NCI-H1436 treated with DMSO at 0.1 percent for 48 hours (cell line): ENCODE measurements at regions not wholly inside any gene's neighbourhood (a gene's known extent, or its start where the extent isn't known, plus 50 kb on each side); places are given as distances from the start of the nearest gene placed in this dataset.

Source experiments
- DNase-seq: peaks from one replicate; lab custom pipeline; 2025; lab: John Stamatoyannopoulos, UW

DNA sequence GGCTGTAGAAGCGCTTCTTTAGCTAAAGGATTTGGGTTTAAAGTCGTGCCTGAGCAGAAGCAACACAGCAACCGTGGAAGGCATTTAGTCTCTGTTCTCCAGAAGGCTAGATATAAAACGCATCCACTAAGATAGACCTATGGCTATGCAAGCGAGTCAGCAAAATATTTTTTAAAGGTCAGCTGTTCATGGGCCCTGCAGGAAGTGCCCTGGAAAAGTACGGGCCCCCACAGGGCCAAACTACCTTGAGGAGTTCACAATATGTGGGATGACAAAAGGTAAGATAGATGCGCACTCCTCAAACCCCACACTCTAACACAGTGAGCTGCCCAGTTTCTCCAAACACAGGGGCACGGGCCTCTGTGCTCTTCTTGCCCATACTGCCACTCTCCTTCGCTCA, 261.6 kb downstream of the VPS13C start:
- no peak for DNase-seq

DNA sequence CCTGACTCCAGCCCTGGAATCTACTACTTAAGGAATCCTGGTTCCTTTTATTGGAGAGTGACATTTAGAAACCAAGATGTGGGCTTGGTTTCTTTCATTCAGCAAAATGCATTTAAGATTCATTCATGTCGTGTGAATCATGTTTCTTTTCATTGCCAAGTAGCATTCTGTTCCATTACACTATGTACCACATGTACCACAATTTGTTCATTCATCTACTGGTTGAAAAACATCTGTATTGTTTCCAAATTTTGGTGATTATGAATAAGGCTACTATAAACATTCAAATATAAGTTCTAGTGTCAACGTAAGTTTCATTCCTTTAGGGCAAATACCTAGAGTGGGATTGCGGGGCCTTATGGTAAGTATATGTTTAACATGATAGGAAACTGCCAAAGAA, 264.2 kb downstream of the VPS13C start:
- no peak for DNase-seq

DNA sequence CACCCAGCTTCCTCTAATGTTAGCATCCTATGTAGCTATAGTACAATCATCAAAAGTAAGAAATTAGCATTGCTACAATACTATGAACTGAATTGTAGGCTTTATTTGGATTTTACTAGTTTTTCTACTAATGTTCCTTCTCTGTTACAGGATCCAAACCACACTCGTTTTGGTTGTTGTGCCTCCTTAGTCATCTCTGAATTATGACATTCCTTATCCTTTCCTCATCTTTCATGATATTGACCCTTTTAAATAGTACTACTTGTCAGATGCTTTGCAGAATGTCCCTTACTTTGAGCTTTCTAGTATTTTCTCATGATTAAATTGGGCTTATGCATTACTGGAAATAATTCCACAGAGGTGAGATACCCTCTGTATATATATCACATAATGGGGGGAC, 265.4 kb downstream of the VPS13C start:
- no peak for DNase-seq

DNA sequence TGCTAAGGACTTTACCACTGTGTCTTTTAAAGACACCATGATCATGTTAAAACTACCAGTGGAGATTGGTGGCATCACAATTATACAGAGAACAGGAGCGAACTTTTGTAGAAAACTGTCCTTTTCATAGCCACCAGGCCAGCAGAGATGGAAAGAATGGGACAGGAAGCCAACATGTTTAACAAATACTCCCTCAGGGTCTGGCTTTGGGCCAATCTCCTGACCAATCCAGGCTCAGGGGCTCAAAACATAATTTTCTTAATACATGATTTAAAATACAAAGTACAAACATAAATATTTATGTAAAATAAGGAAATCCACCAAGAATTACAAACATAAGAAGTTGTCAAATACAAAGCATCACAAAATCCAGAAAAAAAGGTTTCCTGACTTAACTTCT, 266.0 kb downstream of the VPS13C start:
- DNase-seq = no peak

DNA sequence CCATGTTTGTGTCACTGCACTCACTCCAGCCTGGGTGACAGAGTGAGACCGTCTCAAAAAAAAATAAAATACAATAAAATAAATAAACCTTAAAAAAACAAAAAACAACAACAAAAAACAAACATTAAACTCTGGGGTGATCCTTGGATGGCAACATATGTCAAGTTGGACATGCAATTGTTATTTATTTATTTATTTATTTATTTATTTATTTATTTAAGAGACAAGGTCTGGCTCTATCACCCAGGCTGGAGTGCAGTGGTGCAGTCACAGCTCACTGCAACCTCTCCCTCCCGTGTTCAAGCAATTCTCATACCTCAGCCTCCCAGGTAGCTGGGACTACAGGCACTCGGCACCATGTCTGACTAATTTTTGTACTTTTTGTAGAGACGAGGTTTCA, 275.5 kb downstream of the VPS13C start:
- DNase-seq = no peak

DNA sequence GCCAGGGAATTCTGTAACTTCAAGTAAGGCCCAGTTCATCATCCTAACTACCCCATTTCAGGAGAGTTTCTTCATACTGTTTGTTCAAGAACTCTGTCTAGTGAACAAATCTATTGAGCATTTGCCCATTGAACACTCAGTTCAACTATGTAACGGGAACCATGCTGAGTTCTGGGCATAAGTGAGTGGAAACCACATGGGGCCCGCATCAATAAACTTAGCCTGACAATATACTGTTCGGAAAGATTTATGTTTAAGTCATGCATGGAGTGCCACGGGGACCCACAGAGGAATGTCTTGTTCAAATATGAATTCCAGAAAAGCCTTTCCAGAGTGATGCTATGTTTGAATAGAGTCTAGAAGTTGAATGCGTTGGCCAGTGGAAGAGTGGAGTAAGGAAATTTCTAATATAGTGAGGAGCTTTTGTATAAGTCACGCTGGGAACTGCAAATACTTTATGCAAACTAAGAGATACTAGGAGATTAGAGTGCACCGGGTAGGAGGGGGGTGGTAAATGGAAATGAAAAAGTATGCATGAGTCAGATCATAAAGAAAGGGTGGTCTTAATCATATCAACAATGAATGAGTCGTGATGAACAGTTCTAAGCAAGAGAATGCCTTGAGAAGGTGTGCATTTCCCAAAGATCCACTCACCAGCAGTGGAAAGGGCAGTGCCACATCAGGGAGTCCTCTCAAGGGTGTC, 279.8 kb downstream of the VPS13C start:
- DNase-seq = no peak

DNA sequence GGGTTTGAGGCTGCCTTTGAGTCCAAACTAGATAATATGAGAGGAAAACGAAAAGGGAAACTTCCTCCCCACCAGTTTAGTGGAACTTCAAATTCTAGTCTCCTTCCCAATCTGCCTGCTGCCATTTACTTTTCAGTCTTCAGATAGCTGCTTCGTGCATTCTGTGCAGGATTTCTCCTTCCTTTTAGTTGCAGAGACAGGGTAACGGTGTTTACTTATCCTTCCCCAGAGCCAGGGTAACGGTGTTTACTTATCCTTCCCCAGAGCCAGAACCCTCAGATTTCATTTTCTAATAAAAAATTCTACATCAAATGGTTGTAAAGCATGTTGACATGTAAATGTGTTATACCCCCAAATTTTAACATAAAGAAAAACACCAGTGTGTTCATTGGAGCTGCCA, 282.6 kb downstream of the VPS13C start:
- no peak for DNase-seq

DNA sequence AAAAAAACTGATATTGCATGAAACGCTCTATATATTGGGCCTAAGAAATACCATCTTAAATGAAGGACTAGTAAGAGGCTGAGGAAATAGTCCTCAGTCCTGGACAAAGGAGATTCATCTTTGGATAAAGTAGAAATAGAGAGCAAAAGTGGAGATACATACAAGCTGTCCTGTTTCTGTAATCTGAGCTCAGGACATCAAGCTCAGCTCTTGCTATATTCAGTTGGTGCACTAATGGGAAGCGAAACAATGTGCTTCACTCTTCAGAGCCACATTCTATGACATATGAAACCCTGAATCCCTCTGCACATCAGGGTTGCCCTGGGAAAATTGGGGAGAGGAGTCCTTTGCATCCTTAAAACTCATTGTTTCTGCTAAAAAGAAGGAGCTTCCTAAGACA, 290.7 kb downstream of the VPS13C start:
- DNase-seq = no peak

DNA sequence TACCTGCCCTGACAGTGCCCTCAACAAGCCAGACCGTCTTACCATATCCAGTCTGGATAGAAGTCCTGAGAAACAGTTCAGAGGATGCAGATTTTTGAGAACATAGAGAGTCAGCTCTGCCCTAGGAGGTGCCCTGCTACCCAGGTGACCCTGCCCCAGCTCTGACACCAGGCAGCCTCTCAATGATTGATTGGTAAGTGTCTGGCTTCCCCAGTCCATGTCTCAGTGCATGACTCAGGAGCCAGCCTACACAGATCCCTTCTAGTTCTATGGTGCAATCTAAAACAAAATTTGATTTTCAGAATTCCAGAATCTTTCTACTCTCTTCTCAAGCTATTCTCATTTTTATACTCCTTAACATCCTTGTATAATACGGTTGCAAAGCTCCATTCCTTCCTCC, 292.1 kb downstream of the VPS13C start:
- DNase-seq = no peak

DNA sequence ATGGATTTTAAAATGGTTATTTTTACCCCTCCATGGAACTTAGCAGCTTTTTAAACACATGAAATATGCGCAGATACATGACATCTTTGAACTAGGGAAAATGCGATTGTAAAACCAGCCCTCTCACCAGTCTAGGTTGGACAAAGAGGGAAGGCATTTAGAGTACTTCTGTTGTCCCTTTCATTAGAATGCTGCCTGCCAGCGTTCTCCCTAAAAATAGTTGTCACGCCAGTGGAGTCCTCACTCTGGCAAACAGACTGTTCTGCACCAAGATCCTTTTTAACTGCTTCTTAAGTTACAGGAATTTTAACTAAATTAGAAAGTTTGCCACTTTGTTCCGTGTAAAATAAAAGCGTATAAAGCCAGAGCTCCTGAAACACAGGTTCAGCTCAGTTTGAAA, 295.3 kb downstream of the VPS13C start:
- DNase-seq = no peak

DNA sequence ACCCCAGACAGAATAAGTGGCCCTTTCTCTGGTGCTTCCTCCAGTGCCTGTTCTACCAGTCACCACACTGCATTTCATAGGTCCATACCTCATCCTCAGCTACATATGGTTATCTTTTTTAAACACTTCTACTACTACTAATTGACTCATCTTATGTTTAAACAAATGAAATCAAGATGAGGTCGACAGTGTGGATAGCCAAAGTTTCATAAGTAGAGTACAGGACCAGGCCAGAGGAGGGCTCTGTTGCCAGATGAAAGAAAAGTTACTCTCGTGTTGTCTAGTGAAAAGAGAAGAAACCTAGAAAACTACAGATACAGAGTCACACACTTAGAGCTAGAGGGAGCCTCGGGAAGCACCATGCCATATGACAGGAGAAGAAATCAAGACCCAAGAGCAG, 296.1 kb downstream of the VPS13C start:
- DNase-seq = no peak

DNA sequence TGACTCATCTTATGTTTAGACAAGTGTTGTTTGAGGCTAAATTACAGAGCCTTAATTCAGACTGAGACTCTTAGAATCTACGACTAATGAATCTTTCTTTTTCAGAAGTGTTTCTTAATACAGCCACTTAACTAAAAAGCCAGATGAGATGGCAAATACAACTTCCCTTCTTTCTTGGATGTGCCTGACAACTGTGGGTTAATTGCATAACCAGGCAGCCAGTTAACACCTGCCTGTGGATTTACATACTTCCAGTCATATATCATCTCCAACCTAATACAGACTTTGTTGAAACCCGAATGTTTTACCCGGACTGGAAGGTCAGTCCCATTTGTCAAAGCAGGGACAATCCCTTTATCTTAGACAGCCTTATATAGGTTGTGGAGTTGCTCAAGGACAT, 297.6 kb downstream of the VPS13C start:
- DNase-seq = no peak

DNA sequence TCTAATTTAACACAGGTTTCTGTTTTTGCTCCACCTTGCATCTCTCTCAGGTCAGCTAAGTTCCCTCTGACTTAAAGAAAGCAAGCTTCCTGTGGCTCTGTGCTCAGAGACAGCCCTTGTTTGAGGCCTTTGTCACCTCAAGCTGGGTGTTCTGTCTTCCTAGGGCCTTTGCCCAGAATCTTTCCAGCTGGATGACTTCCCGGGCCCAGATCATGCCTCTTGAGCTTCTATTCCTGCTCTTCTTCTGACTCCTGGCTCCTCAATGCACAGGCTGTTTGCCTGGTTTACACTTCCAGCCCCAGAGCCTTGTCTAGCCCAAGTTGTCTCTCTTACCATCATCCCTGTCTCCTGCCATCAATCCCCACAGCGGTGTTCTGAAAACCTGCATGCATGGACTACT, 300.6 kb downstream of the VPS13C start:
- DNase-seq = no peak

DNA sequence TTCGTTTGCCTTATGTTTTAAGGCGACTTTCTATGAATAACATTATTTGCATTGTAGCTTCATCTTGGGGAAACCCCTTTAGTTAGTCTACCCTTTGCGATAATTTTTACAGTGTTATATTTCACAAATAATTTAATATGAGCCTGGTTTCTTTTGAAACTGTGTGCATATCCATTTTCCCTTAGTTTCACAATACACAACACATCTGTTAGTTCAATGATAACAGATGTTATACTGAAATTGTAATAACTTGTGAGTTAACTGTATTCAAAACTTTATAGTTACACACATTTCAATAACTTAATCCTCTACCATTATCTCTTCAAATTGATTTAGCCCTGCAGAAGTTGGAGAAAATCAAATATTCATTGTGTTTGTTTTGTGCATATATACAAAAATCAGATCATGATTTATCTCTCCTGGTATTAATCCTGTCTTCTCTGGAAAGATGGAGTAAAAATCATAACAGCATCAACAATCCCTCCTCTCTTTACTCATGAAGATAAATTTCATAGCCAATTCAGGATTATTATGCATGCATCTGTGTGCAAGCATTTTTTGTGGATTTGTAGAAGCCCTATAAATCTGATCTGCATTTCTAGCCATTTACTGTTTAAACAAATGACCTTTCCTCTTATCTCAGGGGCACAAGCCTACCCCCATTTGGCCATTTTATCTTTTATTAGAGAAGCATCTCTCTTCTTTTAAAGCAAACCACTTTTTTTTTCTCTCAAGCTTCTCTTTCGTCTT, 304.0 kb downstream of the VPS13C start:
- DNase-seq = no peak

DNA sequence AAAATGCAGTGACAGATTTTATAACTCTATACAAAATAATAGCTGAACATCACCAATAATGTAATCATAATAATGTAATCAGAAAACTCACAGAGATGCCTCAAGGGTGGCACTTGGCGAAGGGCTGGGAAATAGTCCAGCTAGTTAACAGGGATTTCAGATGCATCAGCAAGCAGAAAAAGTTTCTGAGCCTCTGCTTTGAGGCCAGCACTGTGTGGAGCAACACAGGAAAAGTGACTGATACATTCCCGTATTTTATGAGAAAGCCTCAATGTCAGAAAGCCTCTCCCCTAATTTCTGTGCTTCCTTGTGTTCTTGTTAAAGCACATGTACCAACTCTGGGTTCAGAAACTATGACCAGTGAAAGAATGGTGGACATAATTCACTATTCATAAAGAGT, 304.8 kb downstream of the VPS13C start:
- DNase-seq = no peak

DNA sequence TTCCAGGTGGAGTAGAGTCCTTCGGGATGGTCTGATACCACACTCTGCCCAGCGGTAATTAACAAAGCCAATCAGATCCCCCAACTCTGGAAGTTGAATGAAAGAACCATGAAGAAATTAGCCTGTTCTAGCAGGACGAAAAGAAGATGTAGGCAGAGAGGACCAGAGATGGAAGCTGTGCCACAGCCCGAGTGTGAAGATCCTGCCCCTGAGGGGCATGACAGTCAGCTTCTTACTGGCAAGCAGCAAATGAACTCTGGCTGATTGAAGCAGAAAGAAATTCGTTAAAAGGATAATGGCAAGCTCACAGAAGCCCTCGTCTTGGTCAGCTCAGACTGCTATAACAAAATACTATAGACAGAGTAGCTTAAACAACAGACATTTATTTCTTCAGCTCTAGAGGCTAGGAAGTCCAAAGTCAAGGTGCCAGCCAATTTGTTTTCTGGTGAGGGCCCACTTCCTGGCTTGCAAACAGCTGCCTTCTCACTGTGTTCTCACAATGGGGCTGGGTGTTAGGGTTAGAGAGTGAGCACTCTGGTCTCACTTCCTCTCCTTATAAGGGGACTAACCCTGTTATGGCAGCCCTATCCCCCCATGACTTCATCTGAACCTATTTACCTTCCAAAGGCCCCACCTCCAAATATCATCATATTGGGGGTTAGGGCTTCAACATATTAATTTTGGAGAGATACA, 307.1 kb downstream of the VPS13C start:
- DNase-seq = no peak

DNA sequence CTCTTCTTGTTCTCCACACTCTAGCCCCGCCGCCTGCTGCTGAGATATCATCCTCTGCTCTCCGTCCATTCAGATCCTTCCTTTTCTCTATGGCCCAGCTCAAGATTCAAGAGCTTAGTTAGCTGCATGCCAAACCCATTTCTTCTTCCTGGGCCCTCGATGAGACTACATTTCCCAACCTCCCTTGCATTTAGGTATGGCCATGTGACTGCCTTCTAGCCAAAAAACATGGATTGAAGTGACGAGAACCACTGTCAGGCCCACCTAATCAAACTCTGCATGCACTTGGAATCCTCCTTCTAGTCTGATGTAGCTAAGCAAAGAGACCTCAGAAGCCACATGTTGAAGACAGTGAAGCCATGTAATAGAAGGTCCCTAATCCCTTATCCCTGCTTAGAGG, 308.2 kb downstream of the VPS13C start:
- no peak for DNase-seq

DNA sequence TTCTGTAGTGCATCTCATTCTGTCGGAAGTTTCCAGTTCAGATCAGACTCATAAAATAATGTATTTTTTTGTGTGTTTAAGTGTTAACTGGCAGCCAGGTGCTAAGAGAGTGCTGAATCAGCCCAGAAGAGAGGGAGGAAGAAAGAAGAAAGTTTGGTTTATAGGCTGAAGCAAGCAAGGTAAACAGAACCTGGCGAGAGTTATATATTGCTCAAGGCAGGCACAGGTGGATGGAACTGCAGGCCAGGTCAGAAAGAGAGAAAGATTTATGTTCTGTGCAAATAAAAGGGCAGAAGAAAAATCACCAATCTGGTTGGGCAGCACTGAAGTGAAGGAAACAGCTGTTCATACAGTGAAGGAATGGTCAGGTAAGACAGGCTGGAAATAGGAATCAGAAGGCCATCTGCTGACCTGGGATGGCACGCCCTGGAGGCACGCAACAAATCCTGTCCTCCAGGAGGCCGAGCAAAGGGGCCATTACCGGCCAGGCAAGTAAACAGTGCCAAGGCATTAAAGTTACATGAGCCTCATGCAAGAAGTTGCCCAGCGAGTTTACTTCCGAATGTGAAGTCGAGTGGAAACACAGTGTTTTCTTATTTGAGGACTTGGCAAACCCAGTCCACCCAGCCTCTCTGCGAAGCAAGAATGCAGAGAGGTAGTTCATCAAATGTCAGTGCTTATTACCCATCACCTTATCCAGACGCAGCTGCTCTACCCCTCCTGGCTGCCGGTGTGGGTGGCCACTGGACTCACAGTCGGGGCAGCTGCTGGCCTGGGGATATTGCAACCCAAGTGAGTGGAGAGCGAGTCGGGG, 309.8 kb downstream of the VPS13C start:
- no peak for DNase-seq

DNA sequence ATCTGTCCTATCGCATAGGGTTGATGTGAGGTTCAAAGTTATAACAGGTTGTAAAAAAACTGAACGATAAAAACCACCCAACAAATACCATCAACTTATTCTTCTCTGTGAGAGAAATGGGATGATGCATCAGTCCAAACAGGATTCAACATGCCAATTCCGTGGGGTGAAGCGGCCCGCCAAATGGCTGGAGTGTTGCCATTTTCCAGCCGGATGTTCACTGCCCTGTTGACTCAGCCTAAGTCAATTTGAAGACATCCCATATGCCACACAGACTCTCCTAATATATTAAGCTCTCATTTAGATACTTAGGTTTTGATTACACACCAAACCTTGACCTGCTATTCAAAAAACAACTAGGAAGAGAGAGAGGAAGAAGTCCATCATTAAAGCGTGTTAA, 311.1 kb downstream of the VPS13C start:
- no peak for DNase-seq

DNA sequence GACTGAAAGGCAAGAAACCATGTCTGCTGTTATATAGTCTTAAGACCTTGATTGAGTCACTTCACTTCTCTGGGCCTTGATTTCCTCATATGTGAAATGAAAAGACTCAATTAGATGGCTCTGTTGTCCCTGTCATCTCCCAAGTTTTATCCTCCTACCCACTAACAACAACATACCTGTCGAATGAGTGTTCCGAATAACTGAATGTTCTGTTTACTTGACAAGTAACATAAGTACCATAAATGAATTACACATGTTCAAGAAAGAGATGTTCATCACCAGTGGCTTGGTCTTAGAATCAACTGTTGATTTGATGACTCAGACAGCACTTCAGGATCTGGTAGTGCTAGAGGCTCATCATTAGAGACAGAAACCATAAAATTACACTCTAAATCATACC, 311.7 kb downstream of the VPS13C start:
- no peak for DNase-seq

DNA sequence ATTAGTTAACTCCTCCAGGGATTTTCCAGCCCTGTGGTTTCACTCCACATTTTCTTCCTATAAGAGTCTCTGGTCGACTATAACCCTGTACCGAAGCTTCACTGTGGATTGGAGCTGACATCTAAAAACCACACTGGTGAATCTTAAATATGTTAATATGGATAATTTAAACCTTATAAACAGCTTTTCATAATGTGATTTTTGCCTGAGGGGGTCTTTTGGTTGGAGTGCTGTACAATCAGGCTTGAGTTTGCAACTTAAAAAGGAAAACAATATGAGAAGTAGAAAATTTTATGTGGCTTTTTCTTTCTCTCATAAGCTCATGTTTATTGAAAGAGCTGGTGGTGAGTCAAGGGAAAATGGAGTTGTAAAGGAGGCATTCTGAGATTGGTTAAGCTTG, 313.7 kb downstream of the VPS13C start:
- DNase-seq = no peak

DNA sequence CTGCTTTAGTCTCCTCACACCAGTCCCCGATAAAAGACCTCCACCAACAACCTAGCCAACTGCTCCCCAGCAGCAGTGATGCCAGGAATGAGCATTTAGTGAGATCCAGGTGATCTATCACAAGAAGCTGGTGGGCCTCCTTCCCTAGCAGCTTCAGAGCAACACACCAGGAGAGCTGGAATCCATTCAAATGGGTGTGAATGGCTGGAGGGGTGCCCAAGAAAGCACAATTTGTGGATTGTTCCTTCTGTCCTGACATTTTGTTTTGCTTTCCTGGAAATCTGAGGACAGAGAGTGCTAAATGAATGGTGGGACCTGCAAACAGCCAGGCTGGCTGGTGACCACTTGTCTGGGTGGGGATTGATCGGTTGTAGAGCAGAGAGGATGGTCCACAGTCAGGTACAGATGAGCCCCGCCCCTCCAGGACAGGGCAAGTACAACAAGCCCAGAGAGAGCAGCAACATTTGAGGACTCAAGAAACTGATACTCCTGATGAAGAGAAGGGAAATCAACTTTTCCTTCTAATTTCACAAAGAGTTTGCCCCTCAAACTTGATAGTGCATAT, 316.8 kb downstream of the VPS13C start:
- DNase-seq = no peak
